ENCODE measurements at regions not wholly inside any gene's neighbourhood (a gene's known extent, or its start where the extent isn't known, plus 50 kb on each side); places are given as distances from the start of the nearest gene placed in this dataset.

DNA sequence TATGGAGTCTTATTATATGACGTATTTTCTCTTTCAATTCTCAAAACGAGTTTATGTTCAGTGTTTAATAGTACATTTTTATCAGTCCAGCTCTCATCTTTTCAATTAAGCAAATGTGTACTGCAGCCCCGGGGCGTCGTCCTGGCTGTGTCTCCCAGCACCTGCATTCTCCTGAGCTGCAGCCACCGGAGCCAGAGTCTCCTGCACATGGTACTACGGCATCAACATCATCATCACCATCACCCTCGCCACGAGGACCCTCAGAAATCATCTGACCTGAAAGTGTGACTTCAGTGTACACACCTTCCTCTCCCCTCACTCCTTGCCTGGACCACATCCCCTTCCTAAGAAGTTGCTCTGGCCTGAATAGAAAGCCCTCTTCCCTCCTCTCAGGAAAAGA is 267.7 kb upstream of the ARID1B start:
- TF ChIP-seq, protein P1, sequence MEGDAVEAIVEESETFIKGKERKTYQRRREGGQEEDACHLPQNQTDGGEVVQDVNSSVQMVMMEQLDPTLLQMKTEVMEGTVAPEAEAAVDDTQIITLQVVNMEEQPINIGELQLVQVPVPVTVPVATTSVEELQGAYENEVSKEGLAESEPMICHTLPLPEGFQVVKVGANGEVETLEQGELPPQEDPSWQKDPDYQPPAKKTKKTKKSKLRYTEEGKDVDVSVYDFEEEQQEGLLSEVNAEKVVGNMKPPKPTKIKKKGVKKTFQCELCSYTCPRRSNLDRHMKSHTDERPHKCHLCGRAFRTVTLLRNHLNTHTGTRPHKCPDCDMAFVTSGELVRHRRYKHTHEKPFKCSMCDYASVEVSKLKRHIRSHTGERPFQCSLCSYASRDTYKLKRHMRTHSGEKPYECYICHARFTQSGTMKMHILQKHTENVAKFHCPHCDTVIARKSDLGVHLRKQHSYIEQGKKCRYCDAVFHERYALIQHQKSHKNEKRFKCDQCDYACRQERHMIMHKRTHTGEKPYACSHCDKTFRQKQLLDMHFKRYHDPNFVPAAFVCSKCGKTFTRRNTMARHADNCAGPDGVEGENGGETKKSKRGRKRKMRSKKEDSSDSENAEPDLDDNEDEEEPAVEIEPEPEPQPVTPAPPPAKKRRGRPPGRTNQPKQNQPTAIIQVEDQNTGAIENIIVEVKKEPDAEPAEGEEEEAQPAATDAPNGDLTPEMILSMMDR (IDR thresholded peaks at IDR 0.05), result no peak
- no peak for TF ChIP-seq POLR2A (IDR thresholded peaks at IDR 0.05)
